H9 (cell line): ENCODE measurements at regions not wholly inside any gene's neighbourhood (a gene's known extent, or its start where the extent isn't known, plus 50 kb on each side); places are given as distances from the start of the nearest gene placed in this dataset.

Source experiments
- DNase-seq: peaks from one replicate; pipeline ENCODE4 v3.0.0-alpha.2; 2017
- H2AFZ ChIP-seq: one replicate; pipeline ENCODE4 v1.6.1; 2013; ENCODE audit warnings: mild to moderate bottlenecking, low read length, control low read depth, moderate library complexity
- H2AK5ac ChIP-seq: 2 replicates; pipeline ENCODE4 v1.6.1; 2013; ENCODE audit warnings: low read length, control low read depth, mixed read lengths; ENCODE audit not compliant: insufficient read length
- H2BK120ac ChIP-seq: one replicate; pipeline ENCODE4 v1.6.1; 2013; ENCODE audit warnings: low read depth, mild to moderate bottlenecking, low read length, control low read depth, inconsistent platforms; ENCODE audit not compliant: poor library complexity, severe bottlenecking
- H2BK12ac ChIP-seq: 2 replicates; pipeline ENCODE4 v1.6.1; 2013; ENCODE audit warnings: low read length, control low read depth, mixed read lengths, low read depth; ENCODE audit not compliant: insufficient read length
- H2BK15ac ChIP-seq: 2 replicates; pipeline ENCODE4 v1.6.1; 2013; ENCODE audit warnings: low read depth, low read length, control low read depth
- H2BK20ac ChIP-seq: one replicate; pipeline ENCODE4 v1.6.1; 2013; ENCODE audit warnings: low read depth, mild to moderate bottlenecking, low read length, control low read depth, inconsistent platforms; ENCODE audit not compliant: poor library complexity, severe bottlenecking
- H2BK5ac ChIP-seq: 2 replicates; pipeline ENCODE4 v1.6.1; 2013; ENCODE audit warnings: low read length, control low read depth, mixed read lengths; ENCODE audit not compliant: insufficient read length
- H3K14ac ChIP-seq: 2 replicates; pipeline ENCODE4 v1.6.1; 2013; ENCODE audit warnings: low read length, control low read depth; ENCODE audit not compliant: insufficient read depth
- H3K18ac ChIP-seq: 2 replicates; pipeline ENCODE4 v1.6.1; 2013; ENCODE audit warnings: low read depth, mild to moderate bottlenecking, mixed read lengths, low read length, control low read depth; ENCODE audit not compliant: insufficient read length
- H3K23ac ChIP-seq: 2 replicates; pipeline ENCODE4 v1.6.1; 2013; ENCODE audit warnings: low read length, control low read depth, mixed read lengths, low read depth; ENCODE audit not compliant: insufficient read length
- H3K23me2 ChIP-seq: 2 replicates; pipeline ENCODE4 v1.6.1; 2013; ENCODE audit warnings: low read depth, mild to moderate bottlenecking, mixed read lengths, low read length, control low read depth; ENCODE audit not compliant: insufficient read length, poor library complexity, severe bottlenecking
- H3K27ac ChIP-seq: 2 replicates; pipeline ENCODE4 v1.5.1; 2013; ENCODE audit warnings: low read length, control low read depth, mixed read lengths, low read depth; ENCODE audit not compliant: insufficient read length
- H3K27me3 ChIP-seq: 2 replicates; pipeline ENCODE4 v1.6.1; 2013; ENCODE audit warnings: low read length, control low read depth, inconsistent platforms; ENCODE audit not compliant: insufficient read depth
- H3K4ac ChIP-seq: 2 replicates; pipeline ENCODE4 v1.6.1; 2013; ENCODE audit warnings: low read depth, mild to moderate bottlenecking, control low read depth, inconsistent platforms, low read length, moderate library complexity
- H3K4me1 ChIP-seq: 2 replicates; pipeline ENCODE4 v1.6.1; 2013; ENCODE audit warnings: low read length, control low read depth, inconsistent platforms; ENCODE audit not compliant: insufficient read depth
- H3K4me2 ChIP-seq: 2 replicates; pipeline ENCODE4 v1.6.1; 2013; ENCODE audit warnings: low read length, control low read depth, mixed read lengths; ENCODE audit not compliant: insufficient read length, insufficient read depth
- H3K56ac ChIP-seq: 2 replicates; pipeline ENCODE4 v1.6.1; 2013; ENCODE audit warnings: low read depth, mild to moderate bottlenecking, mixed read lengths, low read length, control low read depth; ENCODE audit not compliant: insufficient read length
- H3K79me1 ChIP-seq: 2 replicates; pipeline ENCODE4 v1.6.1; 2013; ENCODE audit warnings: low read depth, mild to moderate bottlenecking, moderate library complexity, low read length, control low read depth, inconsistent platforms; ENCODE audit not compliant: insufficient read depth, poor library complexity, severe bottlenecking
- H3K79me2 ChIP-seq: 2 replicates; pipeline ENCODE4 v1.6.1; 2013; ENCODE audit warnings: low read length, control low read depth, inconsistent platforms; ENCODE audit not compliant: insufficient read depth
- H3K9ac ChIP-seq: 2 replicates; pipeline ENCODE4 v1.6.1; 2013; ENCODE audit warnings: low read length, control low read depth, mixed read lengths; ENCODE audit not compliant: insufficient read length; ENCODE audit errors: extremely low read depth
- H3K9me3 ChIP-seq: one replicate; pipeline ENCODE4 v1.6.1; 2013; ENCODE audit warnings: low read depth, low read length, inconsistent platforms; ENCODE audit not compliant: control insufficient read depth
- H3T11ph ChIP-seq: one replicate; pipeline ENCODE4 v1.6.1; 2013; ENCODE audit warnings: mild to moderate bottlenecking, low read length, control low read depth, inconsistent platforms
- H4K20me1 ChIP-seq: one replicate; pipeline ENCODE4 v1.6.1; 2013; ENCODE audit not compliant: control insufficient read depth, insufficient read length, insufficient read depth
- H4K5ac ChIP-seq: 2 replicates; pipeline ENCODE4 v1.6.1; 2013; ENCODE audit warnings: low read depth, mild to moderate bottlenecking, mixed read lengths, low read length, control low read depth; ENCODE audit not compliant: insufficient read length
- H4K8ac ChIP-seq: replicated peaks from 2 replicates; pipeline ENCODE4 v1.6.1; 2013; ENCODE audit warnings: low read length, control low read depth, mixed read lengths, low read depth; ENCODE audit not compliant: insufficient read length
- H4K91ac ChIP-seq: 2 replicates; pipeline ENCODE4 v1.6.1; 2013; ENCODE audit warnings: low read depth, mild to moderate bottlenecking, moderate library complexity, mixed read lengths, low read length, control low read depth; ENCODE audit not compliant: insufficient read length
- H3K27ac Mint-ChIP-seq, 3 experiments: 2 replicates in 2 of 3; 3 replicates in 1 of 3; pipeline ENCODE4 v1.8.0; 2020 to 2021; ENCODE audit warnings: mixed read lengths in 3 of 3, mild to moderate bottlenecking in 1 of 3, moderate library complexity in 1 of 3
- H3K27me3 Mint-ChIP-seq: 2 replicates; pipeline ENCODE4 v1.8.0; 2021; ENCODE audit warnings: low read depth, mild to moderate bottlenecking, moderate library complexity, mixed read lengths
- H3K36me3 Mint-ChIP-seq, 3 experiments: 2 replicates in 2 of 3; 3 replicates in 1 of 3; pipeline ENCODE4 v1.8.0; 2020 to 2021; ENCODE audit warnings: low read depth in 3 of 3, mixed read lengths in 3 of 3; ENCODE audit not compliant: insufficient read depth in 1 of 3
- H3K4me1 Mint-ChIP-seq, 2 experiments: 2 replicates each; pipeline ENCODE4 v1.8.0; 2020; ENCODE audit warnings: mixed read lengths in 2 of 2
- H3K4me3 Mint-ChIP-seq, 2 experiments: 2 replicates in 1 of 2; 3 replicates in 1 of 2; pipeline ENCODE4 v1.8.0; 2020 to 2021; ENCODE audit warnings: mild to moderate bottlenecking in 2 of 2, mixed read lengths in 2 of 2, moderate library complexity in 1 of 2
- H3K9me3 Mint-ChIP-seq, 2 experiments: 2 replicates in 1 of 2; 3 replicates in 1 of 2; pipeline ENCODE4 v1.8.0; 2020; ENCODE audit warnings: mild to moderate bottlenecking in 2 of 2, mixed read lengths in 2 of 2, moderate library complexity in 1 of 2
- CTCF ChIP-seq: fragments of 200-600 bp; sonication (generic); conservative IDR thresholded peaks from 3 replicates; pipeline ENCODE4 v1.8.0; 2021; ENCODE audit warnings: antibody characterized with exemption, mild to moderate bottlenecking
- WGBS: extraction: QIAGEN DNeasy Blood & Tissue Kit; methylation state at CpG from one replicate; pipeline ENCODE4 v1.1.7; 2013; ENCODE audit warnings: missing lambda C conversion rate, low lambda C conversion rate, mixed read lengths; ENCODE audit not compliant: insufficient read length; ENCODE audit errors: extremely low coverage; 5-methylcytosine and 5-hydroxymethylcytosine counted together

- no peaks in the 10 kb centered on the region for H3K27me3 ChIP-seq
- no peak overlapping the region for H3T11ph ChIP-seq
- no peak for DNase-seq
- Mint-ChIP-seq H3K9me3 (no peaks in the 10 kb centered on the region; a peak in 1 of 5 replicates), H3K36me3 (no peaks in the 10 kb centered on the region), H3K27me3 (no peaks in the 10 kb centered on the region), H3K4me1 (no peaks in the 10 kb centered on the region), H3K27ac (no peak overlapping the region), H3K4me3 (no peak overlapping the region)
- WGBS = no CpG with 5 or more reads among the region's 4 CpGs
- H4K20me1 ChIP-seq = no peaks in the 10 kb centered on the region
- H2BK12ac ChIP-seq = no peak overlapping the region
- H3K4me2 ChIP-seq = no peak overlapping the region
- H2BK5ac ChIP-seq = no peak overlapping the region
- no peaks in the 10 kb centered on the region for H3K23me2 ChIP-seq
- H3K4ac ChIP-seq = no peak overlapping the region
- H3K9ac ChIP-seq = no peak overlapping the region
- no peak overlapping the region for H4K5ac ChIP-seq
- no peak overlapping the region for H4K91ac ChIP-seq
- H3K79me2 ChIP-seq = no peaks in the 10 kb centered on the region
- no peaks in the 10 kb centered on the region for H3K4me1 ChIP-seq
- no peak overlapping the region for H3K23ac ChIP-seq
- H3K56ac ChIP-seq = no peak overlapping the region
- no peak overlapping the region for H2BK15ac ChIP-seq
- no peak overlapping the region for H4K8ac ChIP-seq
- H3K27ac ChIP-seq = no peak overlapping the region
- no peak overlapping the region for H2AK5ac ChIP-seq
- H3K14ac ChIP-seq = no peak overlapping the region
- H2BK120ac ChIP-seq = no peak overlapping the region
- H3K79me1 ChIP-seq = no peaks in the 10 kb centered on the region
- no peak overlapping the region for H2AFZ ChIP-seq
- H3K18ac ChIP-seq = no peak overlapping the region
- TF ChIP-seq CTCF = no peak
- H2BK20ac ChIP-seq = no peak overlapping the region
- H3K9me3 ChIP-seq = no peaks in the 10 kb centered on the region
These were observed 842.3 kb downstream of the SLC6A15 start for GRCh38 chr12:84070292-84070691.
